C4-2B (cell line): ENCODE measurements at regions not wholly inside any gene's neighbourhood (a gene's known extent, or its start where the extent isn't known, plus 50 kb on each side); places are given as distances from the start of the nearest gene placed in this dataset.

Source experiments
- CTCF ChIP-seq: fragments of 450-650 bp; conservative IDR thresholded peaks from 2 replicates; pipeline ENCODE4 v1.5.1; 2017; ENCODE audit warnings: mild to moderate bottlenecking
- ZFX ChIP-seq: fragments of 450-650 bp; IDR thresholded peaks from 2 replicates; pipeline ENCODE4 v1.6.1; 2017

DNA sequence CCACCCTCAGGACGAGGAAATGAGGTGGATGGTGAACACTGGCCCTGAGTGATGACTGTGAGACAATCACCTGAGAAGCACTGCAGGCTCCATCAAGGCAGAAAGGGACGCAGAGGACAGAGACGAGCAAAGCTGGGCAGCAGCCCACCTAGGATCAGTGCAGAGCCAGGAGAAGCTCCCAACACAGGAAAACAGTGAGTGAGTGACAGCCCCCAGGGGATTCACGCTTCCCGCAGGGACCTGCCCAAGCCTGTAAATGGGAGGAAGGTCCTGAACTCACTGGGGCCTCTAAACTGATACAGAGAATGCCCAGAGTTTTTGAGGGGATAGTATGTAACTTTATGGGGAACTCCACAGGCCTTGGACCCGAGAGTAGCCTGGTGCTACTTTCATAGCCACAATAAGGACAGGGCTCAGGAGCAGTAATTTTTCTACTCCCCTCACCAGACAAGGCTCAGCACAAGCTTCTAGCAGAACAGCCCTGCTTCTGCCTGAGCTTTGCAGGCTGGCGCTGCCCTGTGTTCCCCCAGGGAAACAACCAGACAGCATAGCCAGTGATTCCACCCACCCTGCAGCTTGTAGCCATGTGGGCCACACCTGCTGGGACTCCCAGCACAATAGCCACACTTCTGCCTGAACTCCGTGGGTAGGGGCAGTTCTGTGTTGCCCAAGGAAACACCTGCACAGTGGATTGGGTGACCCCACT lies 708.4 kb downstream of the POM121L12 start:
- TF ChIP-seq CTCF (no peak), ZFX (no peak)
